ENCODE measurements at regions not wholly inside any gene's neighbourhood (a gene's known extent, or its start where the extent isn't known, plus 50 kb on each side); places are given as distances from the start of the nearest gene placed in this dataset.

DNA sequence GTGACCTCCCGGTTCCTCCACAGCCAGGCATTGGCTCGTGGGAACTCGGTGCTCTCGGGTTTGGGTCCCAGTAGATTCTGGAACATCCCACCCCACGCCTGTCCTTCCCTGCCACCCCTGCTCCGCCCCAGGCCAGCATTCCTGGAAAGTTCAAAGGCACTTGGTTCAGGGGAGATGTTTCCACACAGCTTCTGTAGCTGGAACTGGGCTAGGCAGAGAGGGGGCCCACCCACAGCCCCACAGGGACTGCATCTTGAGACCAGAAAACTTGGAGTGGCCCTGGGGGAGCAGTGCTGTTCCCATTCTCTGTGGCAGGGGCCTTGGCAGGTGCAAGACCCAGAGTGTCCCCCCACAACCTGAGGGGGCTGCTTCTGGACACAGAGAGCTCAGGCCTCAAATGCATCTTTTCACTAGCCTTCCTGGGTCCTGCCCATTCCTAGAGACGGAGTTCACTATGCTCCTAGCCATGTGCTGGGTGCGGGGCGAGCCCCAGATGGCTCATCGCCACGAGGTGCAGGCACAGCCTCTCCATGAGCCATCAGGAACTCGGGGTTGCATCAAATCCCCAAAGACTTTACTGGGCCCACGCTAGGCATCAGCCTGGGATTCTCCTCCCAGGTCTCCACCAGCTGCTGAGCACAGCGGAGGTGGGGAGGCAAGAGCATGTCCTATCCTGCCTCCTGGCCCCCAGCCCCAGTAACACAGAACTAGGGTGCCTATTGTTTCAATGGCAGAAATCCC, 68.7 kb downstream of the ZFP36L2 start:
- no peak for TF ChIP-seq EZH2phosphoT487 (IDR thresholded peaks at IDR 0.05; ENCODE audit: borderline replicate concordance, low read depth, low read length)
- TF ChIP-seq, protein P1, sequence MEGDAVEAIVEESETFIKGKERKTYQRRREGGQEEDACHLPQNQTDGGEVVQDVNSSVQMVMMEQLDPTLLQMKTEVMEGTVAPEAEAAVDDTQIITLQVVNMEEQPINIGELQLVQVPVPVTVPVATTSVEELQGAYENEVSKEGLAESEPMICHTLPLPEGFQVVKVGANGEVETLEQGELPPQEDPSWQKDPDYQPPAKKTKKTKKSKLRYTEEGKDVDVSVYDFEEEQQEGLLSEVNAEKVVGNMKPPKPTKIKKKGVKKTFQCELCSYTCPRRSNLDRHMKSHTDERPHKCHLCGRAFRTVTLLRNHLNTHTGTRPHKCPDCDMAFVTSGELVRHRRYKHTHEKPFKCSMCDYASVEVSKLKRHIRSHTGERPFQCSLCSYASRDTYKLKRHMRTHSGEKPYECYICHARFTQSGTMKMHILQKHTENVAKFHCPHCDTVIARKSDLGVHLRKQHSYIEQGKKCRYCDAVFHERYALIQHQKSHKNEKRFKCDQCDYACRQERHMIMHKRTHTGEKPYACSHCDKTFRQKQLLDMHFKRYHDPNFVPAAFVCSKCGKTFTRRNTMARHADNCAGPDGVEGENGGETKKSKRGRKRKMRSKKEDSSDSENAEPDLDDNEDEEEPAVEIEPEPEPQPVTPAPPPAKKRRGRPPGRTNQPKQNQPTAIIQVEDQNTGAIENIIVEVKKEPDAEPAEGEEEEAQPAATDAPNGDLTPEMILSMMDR (conservative IDR thresholded peaks at IDR 0.05; ENCODE audit: low read length) = no peak
- Histone ChIP-seq H3K79me2 (ENCODE audit: insufficient read depth, low read depth, low read length) (no peaks in the 10 kb centered on the region), H3K9me2 (ENCODE audit: insufficient read depth, low read length) (no peaks in the 10 kb centered on the region), H4K20me1 (ENCODE audit: insufficient read depth, low read length) (no peaks in the 10 kb centered on the region), H3K9me3 (ENCODE audit: low read length) (no peaks in the 10 kb centered on the region), H2AFZ (ENCODE audit: low read length) (no peak overlapping the region), H3K4me3 (ENCODE audit: low read depth, low read length, poor library complexity, severe bottlenecking) (no peak overlapping the region), H3K4me1 (ENCODE audit: insufficient read depth, low read length, poor library complexity, severe bottlenecking) (peaks cover 7% of the 10 kb centered on the region), H3K36me3 (ENCODE audit: insufficient read depth, low read length) (no peaks in the 10 kb centered on the region), H3K27ac (ENCODE audit: low read depth, low read length, poor library complexity, severe bottlenecking) (no peak overlapping the region), H3K4me2 (ENCODE audit: low read length) (no peak overlapping the region)
- intact Hi-C loops (cut with micrococcal nuclease; ENCODE audit: unreplicated experiment) = no loop called here
- BruUV-seq (replicated peaks) = no TSS peak
- POLR2A ChIA-PET = no interaction called here
- CTCF ChIA-PET (ENCODE audit: unreplicated experiment) = no interaction called here
- no peak for DNase-seq (ENCODE audit: low spot score)

DNA sequence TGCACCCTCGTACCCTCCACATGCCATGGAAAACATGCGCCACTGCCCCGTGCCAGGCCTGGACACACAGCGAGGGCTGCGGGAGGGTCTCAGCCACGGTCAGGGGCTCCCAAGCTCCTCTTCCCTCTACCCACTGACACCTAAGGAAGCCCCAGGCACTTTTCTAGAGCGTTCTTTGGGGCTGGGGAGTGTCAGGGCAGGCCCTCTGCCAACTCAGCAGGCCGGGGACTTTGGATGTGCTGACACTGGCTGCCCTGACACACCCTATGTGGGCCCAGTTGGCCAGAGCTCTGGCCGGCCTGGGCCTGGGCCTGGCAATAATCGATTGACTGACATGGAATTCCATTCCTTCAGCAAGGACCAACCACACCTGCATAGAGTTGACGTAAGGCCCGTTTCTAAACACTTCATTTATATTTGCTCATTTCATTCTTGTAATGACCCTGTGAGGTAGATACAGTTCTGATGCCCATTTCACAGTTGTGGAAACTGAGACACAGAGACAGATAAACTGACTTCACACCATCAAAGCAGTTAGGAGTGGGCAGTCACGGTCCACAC, 70.5 kb downstream of the ZFP36L2 start:
- POLR2A ChIA-PET = no interaction called here
- Histone ChIP-seq H4K20me1 (ENCODE audit: insufficient read depth, low read length) (no peaks in the 10 kb centered on the region), H3K36me3 (ENCODE audit: insufficient read depth, low read length) (no peaks in the 10 kb centered on the region), H3K9me3 (ENCODE audit: low read length) (no peaks in the 10 kb centered on the region), H3K4me2 (ENCODE audit: low read length) (no peak overlapping the region), H2AFZ (ENCODE audit: low read length) (no peak overlapping the region), H3K4me1 (ENCODE audit: insufficient read depth, low read length, poor library complexity, severe bottlenecking) (peaks cover 7% of the 10 kb centered on the region), H3K79me2 (ENCODE audit: insufficient read depth, low read depth, low read length) (no peaks in the 10 kb centered on the region), H3K4me3 (ENCODE audit: low read depth, low read length, poor library complexity, severe bottlenecking) (no peak overlapping the region), H3K27ac (ENCODE audit: low read depth, low read length, poor library complexity, severe bottlenecking) (no peak overlapping the region), H3K9me2 (ENCODE audit: insufficient read depth, low read length) (no peaks in the 10 kb centered on the region)
- no TSS peak for BruUV-seq (replicated peaks)
- TF ChIP-seq, protein P1 (conservative IDR thresholded peaks at IDR 0.05; ENCODE audit: low read length) = no peak
- TF ChIP-seq EZH2phosphoT487 (IDR thresholded peaks at IDR 0.05; ENCODE audit: borderline replicate concordance, low read depth, low read length) = no peak
- CTCF ChIA-PET (ENCODE audit: unreplicated experiment) = interaction anchor here (1.0 kb wide), 1 partner anchor 23 kb away, joined by 3 read pairs; no protein-coding TSS in a partner anchor
- intact Hi-C loops (cut with micrococcal nuclease; ENCODE audit: unreplicated experiment) = no loop called here
- no peak for DNase-seq (ENCODE audit: low spot score)

DNA sequence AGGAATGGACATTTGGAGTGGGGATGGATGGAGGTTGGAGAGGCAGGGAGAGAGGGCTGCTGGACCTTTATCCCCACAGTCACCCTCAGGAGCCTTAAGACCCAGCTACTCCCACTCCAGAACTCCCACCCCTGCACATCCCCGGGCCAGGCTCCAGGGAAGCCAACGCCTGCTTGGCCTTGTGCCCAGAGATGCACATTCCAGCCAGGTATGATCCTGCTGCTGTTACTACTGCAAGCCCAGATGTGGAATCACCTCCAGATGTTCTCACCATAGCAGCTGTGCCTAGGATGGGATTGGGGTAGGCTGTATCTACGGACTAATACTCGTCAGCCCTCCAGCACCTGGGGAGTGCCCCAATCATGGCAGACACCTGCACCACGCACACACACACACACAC, 71.7 kb downstream of the ZFP36L2 start:
- no peak overlapping the region for H3K27ac ChIP-seq (ENCODE audit: low read depth, low read length, poor library complexity, severe bottlenecking)
- no peak overlapping the region for H3K4me2 ChIP-seq (ENCODE audit: low read length)
- no peaks in the 10 kb centered on the region for H3K9me2 ChIP-seq (ENCODE audit: insufficient read depth, low read length)
- no peaks in the 10 kb centered on the region for H3K36me3 ChIP-seq (ENCODE audit: insufficient read depth, low read length)
- intact Hi-C loops (cut with micrococcal nuclease; ENCODE audit: unreplicated experiment) = no loop called here
- ChIA-PET CTCF (ENCODE audit: unreplicated experiment) (no interaction called here), POLR2A (no interaction called here)
- H2AFZ ChIP-seq (ENCODE audit: low read length) = no peak overlapping the region
- H3K79me2 ChIP-seq (ENCODE audit: insufficient read depth, low read depth, low read length) = no peaks in the 10 kb centered on the region
- BruUV-seq (replicated peaks) = no TSS peak
- TF ChIP-seq, protein P1 (conservative IDR thresholded peaks at IDR 0.05; ENCODE audit: low read length) = no peak
- TF ChIP-seq EZH2phosphoT487 (IDR thresholded peaks at IDR 0.05; ENCODE audit: borderline replicate concordance, low read depth, low read length) = no peak
- no peak overlapping the region for H3K4me3 ChIP-seq (ENCODE audit: low read depth, low read length, poor library complexity, severe bottlenecking)
- H3K4me1 ChIP-seq (ENCODE audit: insufficient read depth, low read length, poor library complexity, severe bottlenecking) = peaks cover 9% of the 10 kb centered on the region
- no peaks in the 10 kb centered on the region for H4K20me1 ChIP-seq (ENCODE audit: insufficient read depth, low read length)
- no peak for DNase-seq (ENCODE audit: low spot score)
- no peaks in the 10 kb centered on the region for H3K9me3 ChIP-seq (ENCODE audit: low read length)

Measured in OCI-LY7 (cell line).